MV-4-11 (cell line): ENCODE measurements at regions not wholly inside any gene's neighbourhood (a gene's known extent, or its start where the extent isn't known, plus 50 kb on each side); places are given as distances from the start of the nearest gene placed in this dataset.

Experiments used
- DNase-seq: peaks from one replicate; lab custom pipeline; 2025; lab: John Stamatoyannopoulos, UW

- no peak for DNase-seq
Observed at GRCh38 chr10:105879401-105879800, 1238.3 kb downstream of the SORCS3 start.

GRCh38 chr10:105875050-105875449 lies 1234.0 kb downstream of the SORCS3 start:
- DNase-seq, result no peak

GRCh38 chr10:105872665-105873064 lies 1231.6 kb downstream of the SORCS3 start:
- no peak for DNase-seq

- DNase-seq, result no peak
Observed at GRCh38 chr10:105868935-105869334, 1227.8 kb downstream of the SORCS3 start.

GRCh38 chr10:105864854-105865253 lies 1223.8 kb downstream of the SORCS3 start:
- no peak for DNase-seq

- no peak for DNase-seq
Observed at GRCh38 chr10:105857268-105858264, 1216.5 kb downstream of the SORCS3 start.

GRCh38 chr10:105855791-105856190 lies 1214.7 kb downstream of the SORCS3 start:
- DNase-seq, result no peak

GRCh38 chr10:105844676-105845570 lies 1203.8 kb downstream of the SORCS3 start:
- no peak for DNase-seq

GRCh38 chr10:105844241-105844640 lies 1203.2 kb downstream of the SORCS3 start:
- no peak for DNase-seq

- no peak for DNase-seq
Observed at GRCh38 chr10:105843786-105844185, 1202.7 kb downstream of the SORCS3 start.

- no peak for DNase-seq
Observed at GRCh38 chr10:105840288-105840770, 1199.2 kb downstream of the SORCS3 start.

GRCh38 chr10:105838392-105838791 lies 1197.3 kb downstream of the SORCS3 start:
- no peak for DNase-seq

GRCh38 chr10:105837951-105838350 lies 1196.9 kb downstream of the SORCS3 start:
- peak; percentile 28 for DNase-seq

GRCh38 chr10:105834261-105835059 lies 1193.4 kb downstream of the SORCS3 start:
- DNase-seq, result no peak

GRCh38 chr10:105827133-105827532 lies 1186.0 kb downstream of the SORCS3 start:
- peak; percentile 67 for DNase-seq

- peak; percentile 89 for DNase-seq
Observed at GRCh38 chr10:105807935-105808587, 1167.0 kb downstream of the SORCS3 start.

- DNase-seq, result no peak
Observed at GRCh38 chr10:105803206-105803605, 1162.1 kb downstream of the SORCS3 start.

GRCh38 chr10:105800641-105801040 lies 1159.6 kb downstream of the SORCS3 start:
- peak; percentile 39 for DNase-seq

GRCh38 chr10:105798328-105798889 lies 1157.3 kb downstream of the SORCS3 start:
- no peak for DNase-seq

- DNase-seq, result peak; percentile 36
Observed at GRCh38 chr10:105797234-105797890, 1156.3 kb downstream of the SORCS3 start.
